ENCODE measurements at regions not wholly inside any gene's neighbourhood (a gene's known extent, or its start where the extent isn't known, plus 50 kb on each side); places are given as distances from the start of the nearest gene placed in this dataset.

DNA sequence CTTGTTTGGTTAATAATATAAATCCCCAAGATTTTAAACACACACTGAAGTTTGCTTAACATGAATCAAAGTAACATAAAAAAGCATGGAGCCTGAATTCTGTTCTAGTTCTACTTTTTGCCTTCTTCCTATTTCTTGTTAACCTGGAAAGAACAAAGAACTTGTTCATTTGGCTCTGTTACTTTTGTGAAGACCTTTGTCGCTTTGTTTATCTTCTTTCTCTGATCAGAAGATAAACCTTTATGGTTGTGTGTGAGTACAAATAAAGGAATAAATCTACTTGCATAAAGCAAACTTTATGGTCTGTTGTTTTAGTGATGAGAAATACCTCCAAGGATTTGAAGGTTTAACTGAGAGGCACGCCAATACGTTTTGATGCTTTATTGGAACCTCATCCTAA is 210.1 kb upstream of the SATB1 start:
- no peak overlapping the region for H3K4ac ChIP-seq (ENCODE audit: low read depth, low read length)
- H4K20me1 ChIP-seq (ENCODE audit: insufficient read depth, low read length) = no peaks in the 10 kb centered on the region
- H3K9me3 ChIP-seq (ENCODE audit: control insufficient read depth, insufficient read depth, low read length) = peaks cover 2% of the 10 kb centered on the region
- no peak for DNase-seq
- TF ChIP-seq MAZ (IDR thresholded peaks at IDR 0.05; ENCODE audit: borderline replicate concordance, low read depth, low read length) = no peak
- H3K14ac ChIP-seq (replicated peaks; ENCODE audit: low read depth, low read length) = no peak overlapping the region
- no peaks in the 10 kb centered on the region for H3K79me1 ChIP-seq (ENCODE audit: low read depth in 1 of 2, low read length in 2 of 2)
- H3K4me3 ChIP-seq (ENCODE audit: insufficient read depth, low read depth, low read length) = no peak overlapping the region
- H4K5ac ChIP-seq (ENCODE audit: low read depth, low read length) = no peak overlapping the region
- no peaks in the 10 kb centered on the region for H3K4me1 ChIP-seq (ENCODE audit: control insufficient read depth, insufficient read depth, low read length)
- no peak overlapping the region for H3K18ac ChIP-seq (ENCODE audit: low read depth, low read length)
- no TSS peak for BruUV-seq (replicated peaks)
- intact Hi-C loops (cut with micrococcal nuclease) (no loop called here), in situ Hi-C loops (cut with MboI; ENCODE audit: low sequenced_read_pairs) (no loop called here), dilution Hi-C loops (cut with HindIII; ENCODE audit: low sequenced_read_pairs, unreplicated experiment) (no loop called here)
- no peak overlapping the region for H3K23ac ChIP-seq (ENCODE audit: low read depth, low read length)
- H2AK5ac ChIP-seq (ENCODE audit: low read depth, low read length) = no peak overlapping the region
- H3K9me1 ChIP-seq (ENCODE audit: insufficient read depth, low read length) = no peaks in the 10 kb centered on the region
- H2BK20ac ChIP-seq (ENCODE audit: low read depth, low read length) = no peak overlapping the region
- H2AFZ ChIP-seq (replicated peaks; ENCODE audit: low read length, poor library complexity) = no peak overlapping the region
- H3K27ac ChIP-seq (ENCODE audit: insufficient read depth, low read length) = no peak overlapping the region
- no peak overlapping the region for H3K9ac ChIP-seq (ENCODE audit: low read depth, low read length)
- H3K56ac ChIP-seq (ENCODE audit: extremely low read depth, insufficient read depth, low read length) = no peak overlapping the region
- H4K91ac ChIP-seq (ENCODE audit: insufficient read depth, low read depth, low read length) = no peak overlapping the region
- no peak overlapping the region for H4K8ac ChIP-seq (ENCODE audit: low read depth in 2 of 2, low read length in 2 of 2)
- no peak overlapping the region for H3K4me2 ChIP-seq (ENCODE audit: low read depth, low read length)
- no peaks in the 10 kb centered on the region for H3K36me3 ChIP-seq (ENCODE audit: control insufficient read depth, insufficient read depth, low read length)
- ChIA-PET CTCF (no interaction called here), POLR2A (ENCODE audit: unreplicated experiment) (no interaction called here)
- no peak overlapping the region for H2BK120ac ChIP-seq (ENCODE audit: low read depth, low read length)
- no CpG with 5 or more reads among the region's 3 CpGs for WGBS, 2 experiments (ENCODE audit: extremely low coverage in 2 of 2, insufficient read length in 1 of 2)
- no peak overlapping the region for H2BK5ac ChIP-seq (ENCODE audit: low read depth, low read length, poor library complexity, severe bottlenecking)
- H2BK15ac ChIP-seq (ENCODE audit: low read depth, low read length) = no peak overlapping the region
- H3K27me3 ChIP-seq (ENCODE audit: control insufficient read depth, insufficient read depth, low read length) = no peaks in the 10 kb centered on the region
- ATAC-seq (ENCODE audit: low read depth) = no peak
- H2AK9ac ChIP-seq (replicated peaks; ENCODE audit: low read depth, low read length, poor library complexity) = no peak overlapping the region
